GM10248 (cell line): ENCODE measurements at regions not wholly inside any gene's neighbourhood (a gene's known extent, or its start where the extent isn't known, plus 50 kb on each side); places are given as distances from the start of the nearest gene placed in this dataset.

ENCODE experiments used
- CTCF ChIA-PET: fragments of 300-600 bp; sonication (Branson Sonifier 250); formaldehyde crosslinking; extraction: SDS; loops from one replicate; lab custom pipeline; 2021; ENCODE audit warnings: antibody characterized with exemption; lab: Yijun Ruan, JAX
- POLR2A ChIA-PET: fragments of 350-650 bp; sonication (Branson Sonifier 250); formaldehyde crosslinking; extraction: SDS; loops from one replicate; lab custom pipeline; 2020; ENCODE audit warnings: antibody characterized with exemption; lab: Yijun Ruan, JAX
- DNase-seq: peaks from one replicate; pipeline ENCODE4 v3.0.0; 2012; ENCODE audit errors: extremely low spot score
- TF ChIP-seq, protein P1 (sequence below): IDR thresholded peaks from 2 replicates; pipeline ENCODE4 v1.5.1; 2012; ENCODE audit warnings: mild to moderate bottlenecking, low read depth; ENCODE audit errors: extremely low read depth, missing control alignments, control extremely low read depth

DNA sequence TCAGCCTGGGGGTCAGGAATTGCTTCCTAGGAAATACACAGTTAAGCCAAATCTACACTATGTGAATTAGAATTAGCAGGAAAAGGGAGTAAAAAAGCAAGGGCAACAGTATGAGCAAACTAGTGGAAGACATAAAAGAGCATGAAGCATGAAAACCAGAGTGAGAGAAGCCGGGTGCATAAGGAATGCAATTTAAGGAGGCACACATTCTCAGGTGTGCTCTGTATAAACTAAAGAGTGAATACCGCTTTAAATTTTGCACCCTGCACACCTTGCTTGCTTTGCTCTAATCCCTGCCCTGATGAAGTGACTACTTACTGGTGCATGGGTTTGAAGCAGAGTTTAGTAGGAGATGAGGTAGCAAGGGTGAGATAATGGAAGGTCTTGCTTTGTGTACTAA is 65.7 kb upstream of the EPHA4 start:
- no peak for DNase-seq
- ChIA-PET POLR2A (no interaction called here), CTCF (no interaction called here)
- TF ChIP-seq, protein P1, sequence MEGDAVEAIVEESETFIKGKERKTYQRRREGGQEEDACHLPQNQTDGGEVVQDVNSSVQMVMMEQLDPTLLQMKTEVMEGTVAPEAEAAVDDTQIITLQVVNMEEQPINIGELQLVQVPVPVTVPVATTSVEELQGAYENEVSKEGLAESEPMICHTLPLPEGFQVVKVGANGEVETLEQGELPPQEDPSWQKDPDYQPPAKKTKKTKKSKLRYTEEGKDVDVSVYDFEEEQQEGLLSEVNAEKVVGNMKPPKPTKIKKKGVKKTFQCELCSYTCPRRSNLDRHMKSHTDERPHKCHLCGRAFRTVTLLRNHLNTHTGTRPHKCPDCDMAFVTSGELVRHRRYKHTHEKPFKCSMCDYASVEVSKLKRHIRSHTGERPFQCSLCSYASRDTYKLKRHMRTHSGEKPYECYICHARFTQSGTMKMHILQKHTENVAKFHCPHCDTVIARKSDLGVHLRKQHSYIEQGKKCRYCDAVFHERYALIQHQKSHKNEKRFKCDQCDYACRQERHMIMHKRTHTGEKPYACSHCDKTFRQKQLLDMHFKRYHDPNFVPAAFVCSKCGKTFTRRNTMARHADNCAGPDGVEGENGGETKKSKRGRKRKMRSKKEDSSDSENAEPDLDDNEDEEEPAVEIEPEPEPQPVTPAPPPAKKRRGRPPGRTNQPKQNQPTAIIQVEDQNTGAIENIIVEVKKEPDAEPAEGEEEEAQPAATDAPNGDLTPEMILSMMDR, result no peak

DNA sequence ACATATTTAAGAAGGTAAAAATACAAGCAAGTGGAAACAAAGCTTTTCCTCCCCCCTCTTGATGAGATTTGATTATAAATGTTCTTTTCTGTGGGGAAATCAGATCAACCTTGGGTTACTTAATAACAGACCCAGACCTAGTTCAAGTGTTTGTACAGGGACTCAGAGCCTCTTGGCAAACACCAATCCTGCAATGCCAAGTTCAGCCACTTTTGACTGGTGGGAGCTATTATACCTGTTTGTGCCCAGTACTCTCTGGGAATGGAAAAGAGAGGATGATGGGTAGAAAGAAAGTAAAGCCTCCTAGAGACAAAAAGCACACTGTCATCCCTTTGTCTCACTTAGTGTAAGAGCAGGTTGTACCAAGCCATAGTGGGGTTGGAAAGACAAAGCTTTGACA is 63.8 kb upstream of the EPHA4 start:
- CTCF ChIA-PET, result interaction anchor here (1.4 kb wide), 1 partner anchor 31 kb away, joined by 4 read pairs; no protein-coding TSS in a partner anchor
- POLR2A ChIA-PET, result no interaction called here
- DNase-seq, result no peak
- TF ChIP-seq, protein P1, result no peak

DNA sequence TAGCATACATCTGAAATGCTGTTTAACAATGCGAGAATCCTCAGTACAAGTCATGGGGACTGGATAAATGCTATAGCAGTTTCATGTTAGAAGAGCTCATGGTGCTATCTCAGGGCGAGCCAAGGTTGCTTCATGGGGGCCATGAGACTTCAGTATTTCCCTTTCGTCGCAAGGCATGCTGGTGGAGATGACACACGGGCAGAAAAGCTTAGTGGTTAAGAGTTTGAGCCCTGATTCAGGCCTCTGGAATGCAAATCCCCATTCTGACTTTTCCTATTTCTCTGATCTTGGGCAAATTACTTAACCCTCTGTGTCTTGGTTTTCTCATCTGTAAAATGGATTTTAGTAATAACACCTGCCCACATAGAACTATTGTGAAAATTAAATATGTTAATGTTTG is 57.4 kb upstream of the EPHA4 start:
- ChIA-PET CTCF (interaction anchor here (1.7 to 1.8 kb wide), 2 partner anchors 10 to 56 kb away, joined by 5 to 6 read pairs; no protein-coding TSS in a partner anchor), POLR2A (no interaction called here)
- TF ChIP-seq, protein P1, result no peak
- DNase-seq, result no peak

DNA sequence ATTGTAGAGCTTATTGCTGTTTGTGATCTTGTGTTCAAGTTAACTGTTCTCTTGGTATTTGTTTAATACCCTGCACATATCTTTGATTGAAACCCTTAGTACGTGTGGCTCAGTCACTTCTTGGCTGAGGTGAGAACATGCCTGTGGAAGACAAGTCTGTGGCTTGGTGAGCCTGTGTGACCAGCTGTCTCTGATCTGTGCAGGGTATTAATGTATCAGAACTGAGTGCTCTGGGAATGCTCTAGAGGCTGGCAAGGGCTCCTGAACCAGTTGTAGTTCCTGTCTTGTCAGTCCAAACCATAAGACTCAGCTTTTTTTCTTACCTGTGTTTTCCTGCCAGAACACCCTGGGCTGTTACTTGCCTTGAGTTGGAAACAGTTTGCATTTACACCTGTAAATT is 52.4 kb upstream of the EPHA4 start:
- ChIA-PET POLR2A (no interaction called here), CTCF (interaction anchor here (1.0 kb wide), 1 partner anchor 24 kb away, joined by 3 read pairs; no protein-coding TSS in a partner anchor)
- TF ChIP-seq, protein P1, result no peak
- no peak for DNase-seq
